ENCODE measurements at regions not wholly inside any gene's neighbourhood (a gene's known extent, or its start where the extent isn't known, plus 50 kb on each side); places are given as distances from the start of the nearest gene placed in this dataset.
"Not testable (repeated sequence)": the region's sequence is repeated elsewhere in the genome, so short reads cannot be mapped to it uniquely, and the experiment has no call there.

DNA sequence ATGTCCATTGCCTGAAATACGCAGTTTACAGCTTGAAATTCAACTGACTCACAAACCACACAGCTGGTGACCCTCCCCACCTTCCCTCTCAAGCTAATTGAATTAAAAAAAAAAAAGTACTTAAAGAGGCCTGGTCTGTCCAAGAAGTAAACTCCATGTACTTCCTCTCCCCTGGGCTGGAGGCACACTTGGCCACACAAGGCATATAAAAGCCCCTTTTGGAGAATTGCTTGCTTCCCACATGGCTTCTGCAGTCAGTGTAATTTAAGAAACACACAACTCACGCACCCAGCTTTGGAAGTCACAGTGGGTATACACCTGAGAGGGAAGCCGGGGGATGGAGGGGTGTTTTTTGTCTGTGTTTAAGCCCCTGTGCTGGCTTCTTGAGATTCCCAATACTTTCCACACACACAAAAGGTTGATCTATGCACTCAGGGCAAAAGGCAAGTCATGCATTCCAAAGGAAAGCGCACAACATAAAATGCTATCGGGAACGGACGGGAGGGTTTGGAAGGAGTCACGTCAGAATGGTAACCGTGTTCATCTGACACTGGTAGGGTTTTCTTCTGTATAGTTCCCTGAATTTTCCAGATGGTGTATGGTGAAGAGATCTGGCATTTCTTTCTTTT lies 106.6 kb upstream of the ALDH1A3 start:
- Histone ChIP-seq H4K20me1 (no peaks in the 10 kb centered on the region), H3K4me1 (no peaks in the 10 kb centered on the region), H3K36me3 (no peaks in the 10 kb centered on the region), H3K4me2 (no peak overlapping the region), H3K27me3 (peaks cover 9% of the 10 kb centered on the region; the same call in 1 of the 2 replicates), H3K9ac (no peak overlapping the region), H3K4me3 (no peak overlapping the region), H3K9me3 (peaks cover 15% of the 10 kb centered on the region), H3K27ac (no peak overlapping the region)
- TF ChIP-seq Cebpa-rat (IDR thresholded peaks at IDR 0.05) = no peak

DNA sequence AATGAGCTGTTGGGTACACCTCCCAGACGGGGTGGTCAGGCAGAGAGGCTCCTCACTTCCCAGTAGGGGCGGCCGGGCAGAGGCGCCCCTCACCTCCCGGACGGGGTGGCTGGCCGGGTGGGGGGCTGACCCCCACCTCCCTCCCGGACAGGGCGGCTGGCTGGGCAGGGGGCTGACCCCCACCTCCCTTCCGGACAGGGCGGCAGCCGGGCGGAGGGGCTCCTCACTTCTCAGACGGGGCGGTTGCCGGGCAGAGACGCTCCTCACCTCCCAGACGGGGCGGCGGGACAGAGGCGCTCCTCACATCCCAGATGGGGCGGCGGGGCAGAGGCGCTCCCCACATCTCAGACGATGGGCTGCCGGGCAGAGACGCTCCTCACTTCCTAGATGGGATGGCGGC lies 105.6 kb upstream of the ALDH1A3 start:
- H3K27me3 ChIP-seq, H4K20me1 ChIP-seq, H3K9ac ChIP-seq, H3K36me3 ChIP-seq, H3K4me3 ChIP-seq, H3K27ac ChIP-seq, H3K4me2 ChIP-seq, H3K4me1 ChIP-seq: not testable (repeated sequence)
- peaks cover 13% of the 10 kb centered on the region for H3K9me3 ChIP-seq

DNA sequence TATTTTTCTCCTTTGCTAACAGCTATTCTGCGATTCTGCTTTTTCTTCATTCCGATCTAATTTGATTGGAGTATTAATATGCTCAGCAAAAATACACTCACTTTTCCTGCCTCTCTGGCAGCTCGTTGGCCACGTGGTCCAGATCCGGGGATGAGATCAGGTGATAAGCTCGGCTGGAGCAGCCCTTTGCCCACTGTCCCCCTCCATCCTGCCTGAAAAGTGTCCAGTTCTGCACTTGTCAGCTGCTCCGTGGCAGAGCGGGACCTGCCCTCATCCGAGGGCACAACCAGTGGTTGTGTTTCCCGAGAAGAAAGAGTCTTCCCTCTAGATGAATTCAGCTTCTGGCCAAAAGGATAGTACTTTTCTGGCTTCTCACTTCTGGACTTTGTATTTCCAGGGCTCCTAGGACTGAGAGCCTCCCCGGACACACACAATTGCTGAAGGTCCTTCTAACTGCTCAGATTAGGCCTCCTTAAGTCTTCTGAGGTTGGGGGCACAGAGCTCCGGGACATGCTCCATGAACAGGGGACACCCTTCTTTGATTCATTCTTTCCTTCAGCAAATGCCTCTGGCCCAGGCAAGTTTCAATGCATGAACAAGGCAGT lies 103.9 kb upstream of the ALDH1A3 start:
- H3K9ac ChIP-seq = no peak overlapping the region
- H3K9me3 ChIP-seq = peaks cover 13% of the 10 kb centered on the region
- no peak overlapping the region for H3K4me2 ChIP-seq
- H4K20me1 ChIP-seq = no peaks in the 10 kb centered on the region
- no peak overlapping the region for H3K27ac ChIP-seq
- no peaks in the 10 kb centered on the region for H3K4me1 ChIP-seq
- H3K36me3 ChIP-seq = no peaks in the 10 kb centered on the region
- no peaks in the 10 kb centered on the region; the same call in 1 of the 2 replicates for H3K27me3 ChIP-seq
- TF ChIP-seq Cebpa-rat (IDR thresholded peaks at IDR 0.05) = no peak
- no peak overlapping the region for H3K4me3 ChIP-seq

DNA sequence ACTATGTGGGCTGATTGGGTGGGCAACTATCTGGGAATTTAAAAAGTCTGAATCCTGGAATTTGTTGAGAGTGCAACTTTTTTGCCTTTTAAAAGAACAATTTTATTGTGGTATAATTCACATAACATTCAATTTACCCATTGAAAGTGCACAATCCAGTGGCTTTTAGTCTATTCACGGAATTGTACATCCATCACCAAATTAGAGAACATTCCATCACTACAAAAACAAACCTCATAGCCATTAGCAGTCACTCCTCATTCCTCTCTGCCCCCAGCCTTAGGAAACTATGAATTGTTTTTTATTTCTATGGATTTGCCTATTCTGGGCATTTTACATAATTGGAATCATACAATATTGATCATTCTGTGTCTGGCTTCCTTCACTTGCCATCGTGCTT lies 101.8 kb upstream of the ALDH1A3 start:
- no peaks in the 10 kb centered on the region for H4K20me1 ChIP-seq
- H3K27ac ChIP-seq = no peak overlapping the region

DNA sequence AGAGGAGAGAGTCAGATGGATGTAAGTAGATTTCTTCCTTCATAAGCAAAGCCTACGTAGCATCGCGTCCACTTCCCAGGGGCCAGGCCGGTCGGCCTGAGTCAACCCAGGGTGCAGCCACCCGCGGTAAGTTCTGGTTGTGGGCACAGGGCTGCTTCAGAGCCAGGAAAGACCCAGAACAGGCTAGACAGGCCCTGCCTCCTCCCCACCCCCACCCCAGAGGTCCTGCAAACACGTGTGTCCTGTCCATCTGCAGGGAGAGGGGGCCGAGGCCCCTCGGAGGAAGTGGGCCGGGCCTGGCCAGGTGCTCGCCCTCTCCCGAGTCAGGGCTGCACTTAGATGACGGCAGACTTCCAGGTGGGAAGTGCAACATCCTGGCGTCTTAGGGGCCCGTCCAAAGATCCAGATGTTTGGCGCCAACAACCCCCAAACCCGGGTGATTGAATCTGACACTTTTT lies 100.8 kb upstream of the ALDH1A3 start:
- H3K36me3 ChIP-seq = no peaks in the 10 kb centered on the region
- H3K4me1 ChIP-seq = peaks cover 12% of the 10 kb centered on the region
- no peak overlapping the region for H3K27ac ChIP-seq
- peaks cover 13% of the 10 kb centered on the region for H3K9me3 ChIP-seq
- H3K27me3 ChIP-seq = no peaks in the 10 kb centered on the region
- no peak for TF ChIP-seq Cebpa-rat (IDR thresholded peaks at IDR 0.05)
- no peak overlapping the region for H3K4me3 ChIP-seq
- H4K20me1 ChIP-seq = no peaks in the 10 kb centered on the region
- H3K9ac ChIP-seq = no peak overlapping the region
- no peak overlapping the region for H3K4me2 ChIP-seq

More for the DNA sequence above, 101.8 kb upstream of the ALDH1A3 start:
- H3K27me3 ChIP-seq = no peaks in the 10 kb centered on the region
- no peaks in the 10 kb centered on the region for H3K36me3 ChIP-seq
- no peak overlapping the region for H3K9ac ChIP-seq
- TF ChIP-seq Cebpa-rat (IDR thresholded peaks at IDR 0.05) = no peak
- no peak overlapping the region for H3K4me2 ChIP-seq
- peaks cover 2% of the 10 kb centered on the region for H3K4me1 ChIP-seq
- peaks cover 13% of the 10 kb centered on the region for H3K9me3 ChIP-seq
- no peak overlapping the region for H3K4me3 ChIP-seq

DNA sequence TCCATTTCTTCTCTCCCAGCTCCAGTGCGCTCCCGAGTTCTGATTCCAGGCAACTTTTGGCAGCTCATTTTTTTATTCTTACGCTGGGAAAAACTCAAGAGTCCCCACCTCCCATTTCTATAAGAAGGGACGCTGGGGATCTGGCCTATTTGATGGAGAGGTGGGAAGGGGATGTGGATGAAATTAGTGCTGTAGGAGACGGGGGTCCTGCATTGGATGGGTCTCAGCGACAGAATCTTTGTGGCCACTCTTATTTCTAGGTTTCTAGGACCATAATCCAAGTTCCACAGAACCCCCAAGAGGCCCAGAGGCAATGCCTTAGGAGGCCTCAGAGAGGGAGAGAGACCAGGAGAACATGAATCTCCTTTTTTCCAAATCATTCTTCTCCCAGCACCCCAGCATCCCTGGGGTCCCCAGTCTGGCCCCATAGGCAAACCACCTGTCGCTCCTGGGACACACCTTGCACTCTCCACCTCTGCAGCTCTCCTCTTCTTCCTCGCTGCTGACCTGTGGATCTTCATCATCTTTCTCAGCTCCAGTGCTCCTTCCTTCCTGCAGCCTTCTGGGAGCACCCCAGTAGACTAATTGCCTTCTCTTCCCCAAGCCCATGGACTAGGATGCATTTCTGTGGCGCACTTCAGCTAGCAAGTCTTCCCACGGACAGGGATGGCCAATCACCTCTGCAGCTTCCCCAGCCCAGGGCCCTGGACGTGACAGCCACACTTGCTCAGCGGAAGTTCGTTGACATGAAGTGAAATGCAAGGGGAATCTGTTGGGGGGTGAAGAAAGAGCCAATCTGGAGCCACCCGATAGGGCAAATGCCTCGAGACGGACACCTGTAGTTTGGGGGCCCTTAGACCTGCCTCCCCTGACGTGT lies 100.1 kb upstream of the ALDH1A3 start:
- Histone ChIP-seq H4K20me1 (no peaks in the 10 kb centered on the region), H3K9me3 (peaks cover 13% of the 10 kb centered on the region), H3K36me3 (no peaks in the 10 kb centered on the region), H3K9ac (no peak overlapping the region), H3K4me2 (no peak overlapping the region), H3K27ac (no peak overlapping the region), H3K27me3 (no peaks in the 10 kb centered on the region), H3K4me3 (no peak overlapping the region), H3K4me1 (peaks cover 13% of the 10 kb centered on the region)
- TF ChIP-seq Cebpa-rat (IDR thresholded peaks at IDR 0.05) = no peak

DNA sequence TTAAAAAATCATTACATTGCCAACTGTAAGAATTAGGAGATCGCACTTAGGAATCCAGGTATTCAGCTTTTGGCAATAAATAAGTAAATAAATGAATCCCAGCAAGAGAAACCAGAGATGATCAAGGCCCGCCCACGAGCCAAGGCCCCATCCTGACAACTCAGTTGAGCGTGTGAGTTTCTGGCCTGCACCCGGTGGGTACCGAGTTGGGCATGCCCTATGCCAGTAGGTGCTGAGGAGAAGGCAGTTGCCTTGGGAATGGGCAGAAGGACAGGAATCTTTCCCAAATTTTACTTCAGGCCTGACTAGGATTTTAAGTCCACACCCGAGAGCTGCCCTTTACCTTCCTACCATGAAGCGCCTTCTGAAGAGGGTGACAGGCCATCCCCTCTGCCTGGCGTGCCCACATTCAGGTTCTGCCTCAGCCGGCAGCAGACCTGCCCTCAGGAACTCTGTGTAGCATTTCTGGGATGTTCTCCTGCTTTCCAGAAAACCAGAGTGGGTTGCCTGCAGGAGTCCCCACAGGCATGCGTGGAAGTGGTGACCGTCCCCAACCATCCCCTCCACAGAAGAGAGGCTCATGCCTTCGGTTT lies 99.3 kb upstream of the ALDH1A3 start:
- H3K4me3 ChIP-seq = no peak overlapping the region
- no peak for TF ChIP-seq Cebpa-rat (IDR thresholded peaks at IDR 0.05)
- H3K4me1 ChIP-seq = peaks cover 13% of the 10 kb centered on the region
- no peaks in the 10 kb centered on the region for H4K20me1 ChIP-seq
- no peaks in the 10 kb centered on the region for H3K36me3 ChIP-seq
- H3K27me3 ChIP-seq = no peaks in the 10 kb centered on the region
- H3K9ac ChIP-seq = no peak overlapping the region
- peaks cover 9% of the 10 kb centered on the region for H3K9me3 ChIP-seq
- no peak overlapping the region for H3K4me2 ChIP-seq
- no peak overlapping the region for H3K27ac ChIP-seq

DNA sequence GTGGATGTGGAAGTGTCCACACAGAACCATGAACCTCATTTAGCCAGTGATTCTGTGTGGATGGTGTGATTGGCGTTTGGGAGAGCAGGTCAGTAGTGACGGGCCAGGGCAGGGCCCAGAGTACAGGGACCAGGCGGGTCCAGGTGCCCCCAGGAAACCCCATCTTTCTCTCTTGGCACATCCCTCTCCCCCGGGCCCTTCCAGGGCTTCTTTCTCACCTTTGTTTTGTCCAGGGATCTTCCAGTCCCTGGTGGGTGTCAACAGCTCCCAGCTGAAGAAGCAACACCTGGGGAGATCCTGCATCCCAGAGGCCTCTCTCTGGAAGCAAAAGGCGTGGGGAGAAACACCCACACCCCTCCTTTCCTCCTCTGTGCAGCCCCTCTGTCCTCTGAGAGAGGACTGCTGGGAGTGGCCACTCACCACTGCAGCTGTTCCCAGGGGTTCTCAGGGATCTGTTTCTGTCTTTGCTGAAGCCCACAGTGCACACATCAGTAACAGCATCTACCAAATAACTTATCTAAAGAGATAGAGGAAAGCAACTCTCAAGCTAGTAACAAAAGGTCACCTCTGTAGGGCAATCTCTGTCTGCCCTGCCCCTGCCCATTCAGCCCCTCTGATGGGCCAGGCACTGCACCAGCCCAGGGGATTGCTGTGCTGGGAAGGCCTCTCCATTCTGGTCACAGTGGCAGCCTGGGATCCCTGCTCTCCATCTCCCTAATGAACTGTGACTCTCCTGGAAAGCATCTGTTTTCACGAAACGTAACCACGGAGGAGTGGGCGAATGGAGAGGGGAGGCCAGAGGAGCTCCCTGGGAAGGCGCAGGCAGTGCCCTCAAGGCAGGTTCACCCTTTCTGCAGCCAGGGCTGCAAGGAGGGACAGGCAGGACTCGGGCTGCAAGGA lies 98.3 kb upstream of the ALDH1A3 start:
- Histone ChIP-seq H3K4me3 (no peak overlapping the region), H3K36me3 (no peaks in the 10 kb centered on the region), H3K9me3 (no peaks in the 10 kb centered on the region), H3K27ac (no peak overlapping the region), H3K4me1 (peaks cover 13% of the 10 kb centered on the region), H3K27me3 (no peaks in the 10 kb centered on the region), H4K20me1 (no peaks in the 10 kb centered on the region), H3K9ac (no peak overlapping the region), H3K4me2 (no peak overlapping the region)
- no peak for TF ChIP-seq Cebpa-rat (IDR thresholded peaks at IDR 0.05)

DNA sequence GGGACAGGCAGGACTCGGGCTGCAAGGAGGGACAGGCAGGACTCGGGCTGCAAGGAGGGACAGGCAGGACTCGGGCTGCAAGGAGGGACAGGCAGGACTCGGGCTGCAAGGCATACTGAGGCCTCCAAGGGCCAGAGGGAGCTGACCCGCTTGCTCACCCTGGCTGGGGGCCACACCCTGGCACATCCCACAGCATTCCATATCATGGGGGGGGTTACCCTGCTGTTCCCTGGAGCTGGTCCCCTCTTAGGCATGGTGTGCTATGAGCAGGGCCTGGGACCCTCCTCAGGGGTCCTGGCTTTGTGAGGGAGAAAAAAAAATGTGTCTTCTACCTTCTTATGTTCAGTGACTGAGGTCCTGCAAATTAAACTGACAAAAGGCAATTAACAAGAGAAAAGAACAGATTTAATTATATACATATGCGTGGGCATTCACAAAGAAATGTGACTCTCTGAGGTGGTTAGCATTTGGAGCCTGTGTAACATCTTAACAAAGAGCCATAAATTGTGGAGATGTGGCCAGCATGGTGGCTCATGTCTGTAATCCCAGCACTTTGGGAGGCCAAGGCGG lies 97.6 kb upstream of the ALDH1A3 start:
- TF ChIP-seq Cebpa-rat (IDR thresholded peaks at IDR 0.05) = no peak

More for the DNA sequence above, 97.6 kb upstream of the ALDH1A3 start:
- no peaks in the 10 kb centered on the region for H3K27me3 ChIP-seq
- peaks cover 13% of the 10 kb centered on the region for H3K4me1 ChIP-seq
- H3K27ac ChIP-seq = no peak overlapping the region
- H3K36me3 ChIP-seq = no peaks in the 10 kb centered on the region
- H4K20me1 ChIP-seq = no peaks in the 10 kb centered on the region
- H3K4me2 ChIP-seq = no peak overlapping the region
- H3K9me3 ChIP-seq = no peaks in the 10 kb centered on the region
- no peak overlapping the region for H3K9ac ChIP-seq
- H3K4me3 ChIP-seq = no peak overlapping the region

Measured in BLaER1 (cell line).